ENCODE measurements at regions not wholly inside any gene's neighbourhood (a gene's known extent, or its start where the extent isn't known, plus 50 kb on each side); places are given as distances from the start of the nearest gene placed in this dataset.

DNA sequence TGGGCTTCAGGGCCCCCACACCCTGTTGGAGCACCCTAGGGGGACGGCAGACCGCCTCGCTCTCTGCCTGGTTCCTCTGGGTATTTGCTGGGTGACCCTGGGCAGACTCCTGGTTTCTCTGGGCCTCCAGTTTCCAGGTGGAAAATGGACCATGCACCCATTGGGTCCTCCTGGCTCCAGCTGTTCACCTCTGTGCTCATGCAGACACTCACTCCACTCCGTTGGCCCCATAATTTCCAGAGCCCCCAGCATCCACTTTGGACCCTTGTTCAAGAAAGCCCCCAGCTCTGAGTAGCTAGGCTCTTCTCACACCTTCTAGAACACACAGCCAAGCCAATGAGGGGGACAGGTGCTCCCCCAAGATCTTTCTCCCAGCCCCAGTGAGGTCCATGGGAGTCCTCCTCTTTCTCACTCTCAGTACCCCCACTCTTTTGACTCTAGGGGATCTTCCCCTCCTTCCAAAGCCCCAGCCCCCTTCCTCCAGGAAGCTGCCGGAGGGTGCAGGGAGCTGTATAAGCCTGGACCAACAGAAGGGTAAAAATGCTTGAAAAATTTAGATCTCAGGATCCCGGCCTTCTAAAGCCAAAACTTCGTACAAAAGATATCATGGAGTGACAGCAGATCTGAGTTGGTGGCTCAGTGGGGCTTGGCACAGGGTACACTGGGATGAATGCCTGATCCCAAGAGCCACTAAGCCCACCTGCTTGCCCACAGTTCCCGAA lies 174.8 kb upstream of the RTL1 start:
- TF ChIP-seq, protein P1, sequence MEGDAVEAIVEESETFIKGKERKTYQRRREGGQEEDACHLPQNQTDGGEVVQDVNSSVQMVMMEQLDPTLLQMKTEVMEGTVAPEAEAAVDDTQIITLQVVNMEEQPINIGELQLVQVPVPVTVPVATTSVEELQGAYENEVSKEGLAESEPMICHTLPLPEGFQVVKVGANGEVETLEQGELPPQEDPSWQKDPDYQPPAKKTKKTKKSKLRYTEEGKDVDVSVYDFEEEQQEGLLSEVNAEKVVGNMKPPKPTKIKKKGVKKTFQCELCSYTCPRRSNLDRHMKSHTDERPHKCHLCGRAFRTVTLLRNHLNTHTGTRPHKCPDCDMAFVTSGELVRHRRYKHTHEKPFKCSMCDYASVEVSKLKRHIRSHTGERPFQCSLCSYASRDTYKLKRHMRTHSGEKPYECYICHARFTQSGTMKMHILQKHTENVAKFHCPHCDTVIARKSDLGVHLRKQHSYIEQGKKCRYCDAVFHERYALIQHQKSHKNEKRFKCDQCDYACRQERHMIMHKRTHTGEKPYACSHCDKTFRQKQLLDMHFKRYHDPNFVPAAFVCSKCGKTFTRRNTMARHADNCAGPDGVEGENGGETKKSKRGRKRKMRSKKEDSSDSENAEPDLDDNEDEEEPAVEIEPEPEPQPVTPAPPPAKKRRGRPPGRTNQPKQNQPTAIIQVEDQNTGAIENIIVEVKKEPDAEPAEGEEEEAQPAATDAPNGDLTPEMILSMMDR (IDR thresholded peaks at IDR 0.05; ENCODE audit: extremely low read depth, insufficient read depth, missing control alignments): no peak
- in situ Hi-C loops (cut with MboI; ENCODE audit: low pct_unique_long_range_greater_than_20kb, low sequenced_read_pairs, unreplicated experiment): no loop called here
- DNase-seq (ENCODE audit: low spot score): no peak

DNA sequence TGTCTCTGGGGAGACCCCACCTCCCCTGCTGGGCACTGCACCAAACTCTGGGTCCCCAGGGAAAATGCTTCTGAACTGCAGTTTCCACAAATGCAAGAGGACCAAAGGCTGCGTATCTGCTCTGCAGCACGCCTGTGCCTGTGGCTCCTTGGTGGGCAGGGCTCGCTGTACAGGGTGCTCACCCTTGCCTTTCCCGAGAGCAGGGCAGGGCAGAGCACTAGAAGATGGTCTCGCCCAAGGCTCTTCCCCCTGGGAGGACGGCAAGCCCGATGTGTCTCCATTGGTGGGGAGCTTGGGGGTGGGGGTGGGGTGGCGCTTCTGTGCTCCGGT lies 175.3 kb upstream of the RTL1 start:
- in situ Hi-C loops (cut with MboI; ENCODE audit: low pct_unique_long_range_greater_than_20kb, low sequenced_read_pairs, unreplicated experiment): no loop called here
- DNase-seq (ENCODE audit: low spot score): no peak
- TF ChIP-seq, protein P1 (IDR thresholded peaks at IDR 0.05; ENCODE audit: extremely low read depth, insufficient read depth, missing control alignments): no peak

DNA sequence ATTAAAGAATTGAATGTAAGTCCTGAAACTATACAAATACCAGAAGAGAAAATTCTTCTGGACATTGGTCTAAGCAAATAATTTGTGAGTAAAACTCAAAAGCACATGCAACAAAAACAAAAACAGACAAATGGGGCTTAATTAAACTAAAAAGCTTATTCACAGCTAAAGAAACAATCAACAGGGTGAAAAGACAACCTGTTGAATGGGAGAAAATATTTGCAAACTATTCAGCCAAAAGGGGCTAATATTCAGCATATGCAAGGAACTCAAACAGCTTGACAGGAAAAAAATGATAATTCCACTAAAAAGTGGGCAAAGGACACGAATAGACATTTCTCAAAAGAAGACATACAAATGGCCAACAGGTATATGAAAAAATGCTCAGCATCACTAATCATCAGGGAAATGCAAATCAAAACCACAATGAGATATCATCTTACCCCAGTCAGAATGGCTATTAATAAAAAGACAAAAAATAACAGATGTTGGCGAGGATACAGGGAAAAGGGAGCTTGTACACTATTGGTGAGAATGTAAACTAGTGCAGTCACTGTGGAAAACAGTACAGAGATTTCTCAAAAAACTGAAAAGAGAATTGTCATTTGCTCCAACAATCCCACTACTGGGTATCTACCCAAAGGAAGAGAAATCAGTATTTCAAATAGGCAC lies 177.5 kb upstream of the RTL1 start:
- DNase-seq (ENCODE audit: low spot score): no peak
- in situ Hi-C loops (cut with MboI; ENCODE audit: low pct_unique_long_range_greater_than_20kb, low sequenced_read_pairs, unreplicated experiment): no loop called here
- TF ChIP-seq, protein P1 (IDR thresholded peaks at IDR 0.05; ENCODE audit: extremely low read depth, insufficient read depth, missing control alignments): no peak

DNA sequence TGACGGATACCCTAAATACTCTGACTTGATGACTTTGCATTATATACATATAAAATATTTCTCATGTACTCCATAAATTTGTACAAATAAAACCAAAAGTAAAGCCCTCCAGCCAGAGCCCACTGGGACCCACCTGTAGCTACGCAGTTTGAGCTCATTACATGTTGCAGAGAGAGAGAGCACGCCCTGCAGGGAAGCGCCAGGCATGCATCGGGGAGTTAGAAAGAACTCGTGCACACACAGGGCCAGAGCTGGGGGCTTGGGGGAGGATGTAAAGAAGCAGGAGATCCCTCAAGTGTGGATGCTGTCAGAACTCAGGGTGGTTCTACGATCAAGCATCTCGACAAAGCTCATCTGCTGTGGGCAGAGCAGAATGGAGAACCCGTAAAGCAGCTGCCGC lies 178.5 kb upstream of the RTL1 start:
- no peak for DNase-seq (ENCODE audit: low spot score)
- in situ Hi-C loops (cut with MboI; ENCODE audit: low pct_unique_long_range_greater_than_20kb, low sequenced_read_pairs, unreplicated experiment): no loop called here

DNA sequence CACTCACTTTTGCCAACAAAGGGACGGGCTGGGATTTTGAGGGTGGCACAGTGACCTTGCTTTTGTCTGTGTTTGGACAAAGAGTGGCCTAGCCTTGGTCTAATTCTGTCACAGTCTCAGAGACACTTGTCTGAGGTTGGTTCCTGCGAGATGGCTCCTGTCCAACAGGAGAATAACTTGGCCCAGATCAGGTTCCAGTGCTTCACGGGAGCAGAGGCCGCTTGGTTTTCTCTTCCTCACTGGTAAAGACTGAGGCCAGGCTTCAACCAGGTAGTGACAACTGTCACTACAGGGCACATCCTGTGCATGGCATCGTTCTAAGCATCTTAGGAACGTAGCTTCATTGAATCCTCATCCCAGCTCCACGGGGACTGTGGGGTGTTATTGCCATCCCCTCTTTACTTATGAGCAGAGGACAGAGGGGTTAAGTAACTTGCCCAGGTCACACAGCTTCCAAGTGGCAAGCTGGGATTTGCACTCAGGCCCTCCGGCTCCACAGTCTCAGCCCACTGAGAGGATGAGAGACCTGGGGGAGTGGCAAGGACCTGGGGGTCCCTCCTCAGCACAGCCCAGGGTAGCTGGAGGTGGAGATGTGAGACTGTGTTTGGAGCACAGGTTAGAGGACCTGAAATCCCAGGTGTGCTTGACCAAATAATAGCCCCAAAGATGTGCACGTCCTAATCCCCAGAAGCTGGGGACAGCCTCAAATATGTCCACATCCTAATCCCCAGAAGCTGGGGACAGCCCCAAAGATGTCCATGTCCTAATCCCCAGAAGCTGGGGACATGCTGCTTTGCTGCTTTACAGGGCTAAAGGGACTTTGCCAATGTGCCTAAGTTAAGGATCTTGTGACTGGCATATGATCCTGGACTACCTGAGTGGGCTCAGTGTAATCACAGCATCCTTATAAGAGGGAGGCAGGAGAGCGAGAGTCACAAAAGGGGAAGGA lies 179.2 kb upstream of the RTL1 start:
- no peak for DNase-seq (ENCODE audit: low spot score)
- TF ChIP-seq, protein P1 (IDR thresholded peaks at IDR 0.05; ENCODE audit: extremely low read depth, insufficient read depth, missing control alignments): no peak
- in situ Hi-C loops (cut with MboI; ENCODE audit: low pct_unique_long_range_greater_than_20kb, low sequenced_read_pairs, unreplicated experiment): no loop called here

More for the DNA sequence above, 178.5 kb upstream of the RTL1 start:
- TF ChIP-seq, protein P1 (IDR thresholded peaks at IDR 0.05; ENCODE audit: extremely low read depth, insufficient read depth, missing control alignments): no peak
